ENCODE measurements at regions not wholly inside any gene's neighbourhood (a gene's known extent, or its start where the extent isn't known, plus 50 kb on each side); places are given as distances from the start of the nearest gene placed in this dataset.
"Not testable (repeated sequence)": the region's sequence is repeated elsewhere in the genome, so short reads cannot be mapped to it uniquely, and the experiment has no call there.

- not testable (repeated sequence) for TF ChIP-seq POLR2A (IDR thresholded peaks at IDR 0.05)
- peak in 2 of 12 donors; percentile 12 to 13 for TF ChIP-seq CTCF (IDR thresholded peaks at IDR 0.05)
These were observed 144.8 kb downstream of the SEPTIN7 start for GRCh38 chr7:35945621-35946020.

Measured in heart left ventricle (tissue), 13 donors.